ENCODE measurements at regions not wholly inside any gene's neighbourhood (a gene's known extent, or its start where the extent isn't known, plus 50 kb on each side); places are given as distances from the start of the nearest gene placed in this dataset.
"Not testable (repeated sequence)": the region's sequence is repeated elsewhere in the genome, so short reads cannot be mapped to it uniquely, and the experiment has no call there.

DNA sequence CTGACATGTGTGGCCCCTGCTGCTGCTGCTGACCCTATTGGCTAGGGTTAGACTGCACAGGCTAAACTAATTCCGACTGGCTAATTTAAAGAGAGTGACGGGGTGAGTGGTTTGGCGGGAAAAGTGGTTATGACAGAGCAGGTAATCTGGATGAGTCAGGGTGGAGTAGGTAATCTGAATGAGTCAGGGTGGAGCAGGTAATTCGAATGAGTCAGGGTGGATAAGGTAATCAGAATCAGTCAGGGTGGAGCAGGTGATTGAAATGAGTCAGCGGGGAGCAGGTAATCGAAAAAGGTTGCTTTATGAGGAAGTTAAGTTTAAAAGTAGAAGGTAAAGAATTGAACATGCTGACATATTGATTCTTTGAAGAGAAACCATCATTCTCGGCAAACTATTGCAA is 683.3 kb downstream of the REEP3 start:
- DNase-seq (ENCODE audit: low read depth in 2 of 2) = not testable (repeated sequence)

GRCh38 chr10:64206409-64206808 is 685.2 kb downstream of the REEP3 start:
- DNase-seq (ENCODE audit: low read depth in 2 of 2) = no peak

DNA sequence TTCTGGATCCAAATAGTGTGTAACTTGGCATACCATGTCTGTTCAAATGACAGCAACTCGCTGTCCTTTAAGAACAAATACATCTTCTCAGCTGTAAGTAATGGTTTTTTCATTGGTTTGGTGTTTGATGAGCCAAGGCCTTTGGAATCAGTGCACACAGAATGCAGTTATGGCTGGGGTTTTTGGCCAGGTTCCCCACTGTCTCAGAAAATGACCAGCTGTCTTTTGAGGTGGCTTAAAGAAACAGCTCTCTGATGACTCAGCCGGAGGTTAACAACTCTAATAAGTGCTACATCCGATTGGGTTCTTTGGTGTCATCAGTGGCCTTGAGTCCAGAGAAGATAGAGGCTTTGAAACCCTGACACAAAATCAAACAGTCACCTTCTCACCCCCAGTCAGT is 688.4 kb downstream of the REEP3 start:
- no peak for DNase-seq (ENCODE audit: low read depth in 2 of 2)

GRCh38 chr10:64210211-64210610 is 689.0 kb downstream of the REEP3 start:
- DNase-seq (ENCODE audit: low read depth in 2 of 2) = no peak

DNA sequence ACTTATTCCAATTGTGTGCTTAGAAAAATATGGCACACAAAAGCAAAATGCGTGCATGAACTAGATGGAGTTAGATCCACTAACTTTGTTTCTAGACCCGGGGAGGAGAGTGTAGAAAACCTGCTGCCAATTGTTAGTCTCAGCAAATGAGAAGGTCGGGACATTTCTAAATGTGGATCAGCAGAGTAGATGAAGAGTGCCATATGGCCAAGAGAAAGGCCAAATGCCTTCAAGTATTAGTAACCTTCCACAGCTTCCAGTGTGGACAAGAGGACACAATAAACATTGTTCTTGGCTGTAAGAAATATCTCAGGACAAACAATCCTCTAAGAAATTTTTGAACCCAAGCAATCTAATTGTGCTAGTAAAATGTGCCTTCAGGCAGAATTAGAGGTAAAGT is 690.3 kb downstream of the REEP3 start:
- no peak for DNase-seq (ENCODE audit: low read depth in 2 of 2)

DNA sequence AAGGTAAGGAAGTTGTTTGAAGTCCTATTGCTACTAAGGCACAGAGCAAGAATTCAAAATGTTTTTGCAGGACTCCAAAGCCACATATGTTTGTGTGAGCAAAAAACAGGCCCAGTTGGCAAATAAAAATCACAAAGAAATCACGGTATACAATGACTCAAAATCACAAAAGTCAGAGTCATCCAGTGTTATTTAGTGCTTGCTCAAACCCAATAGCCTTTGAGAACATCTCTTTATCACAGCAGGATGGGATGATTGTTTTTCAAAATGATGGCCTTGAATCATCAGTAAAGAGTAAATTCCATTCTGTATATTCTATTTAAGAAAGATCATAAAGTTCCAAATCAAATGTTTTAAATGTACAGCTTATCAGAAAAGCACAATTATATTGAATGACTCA is 693.9 kb downstream of the REEP3 start:
- no peak for DNase-seq (ENCODE audit: low read depth in 2 of 2)

DNA sequence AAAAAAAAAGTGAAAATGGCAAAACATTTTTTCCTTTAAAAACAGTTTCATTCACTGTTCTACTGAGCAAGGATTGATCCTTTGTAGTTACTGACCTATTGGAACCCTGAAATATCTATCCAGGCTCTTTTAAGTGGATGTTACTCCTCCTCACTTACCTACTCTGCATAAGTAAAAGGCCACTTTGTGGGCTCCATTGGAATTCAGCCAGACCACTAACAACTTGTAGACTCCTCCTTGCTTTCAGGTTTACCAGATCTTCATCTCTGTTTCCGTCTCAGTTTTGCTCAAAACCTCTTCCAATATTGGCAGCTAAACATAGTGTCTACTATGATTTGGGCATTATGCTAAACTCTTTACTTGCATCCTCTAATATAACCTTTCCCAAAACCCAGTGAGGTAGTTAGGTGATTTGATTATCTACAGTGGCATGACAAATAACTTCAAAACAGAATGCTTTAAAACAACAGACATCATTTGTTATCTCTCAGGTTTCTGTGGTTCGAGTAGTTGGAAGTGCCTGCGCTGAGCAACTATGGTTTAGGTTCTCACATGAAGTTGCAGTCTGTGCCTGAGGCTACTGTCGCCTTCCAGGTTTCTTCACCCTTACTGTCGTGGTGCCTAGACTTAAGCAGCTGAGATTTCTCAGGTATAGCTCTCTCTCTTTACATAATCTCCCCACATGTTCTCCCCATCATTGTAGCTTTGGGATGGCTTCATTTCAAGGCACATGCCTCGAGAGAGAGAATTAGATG is 698.2 kb downstream of the REEP3 start:
- DNase-seq (ENCODE audit: low read depth in 2 of 2) = no peak

DNA sequence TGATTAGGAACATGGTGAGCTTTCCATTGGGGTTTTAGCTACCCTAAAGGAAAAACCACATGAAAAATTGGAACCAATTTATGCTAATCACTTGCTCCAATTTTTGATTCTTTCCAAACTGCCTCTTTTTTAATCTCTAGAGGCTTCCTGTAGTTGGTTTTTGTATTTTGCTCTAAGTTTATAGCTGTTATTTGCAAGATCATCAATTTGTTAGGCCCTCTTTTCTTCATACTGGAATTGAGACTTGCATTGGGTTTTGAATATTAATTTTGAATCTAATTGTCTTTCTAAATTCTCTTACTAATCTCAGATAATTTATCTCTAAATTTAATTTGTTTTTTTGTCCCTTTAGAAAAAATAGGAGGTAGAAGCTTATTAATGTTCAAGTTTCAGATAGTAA is 713.3 kb downstream of the REEP3 start:
- no peak for DNase-seq (ENCODE audit: low read depth in 2 of 2)

DNA sequence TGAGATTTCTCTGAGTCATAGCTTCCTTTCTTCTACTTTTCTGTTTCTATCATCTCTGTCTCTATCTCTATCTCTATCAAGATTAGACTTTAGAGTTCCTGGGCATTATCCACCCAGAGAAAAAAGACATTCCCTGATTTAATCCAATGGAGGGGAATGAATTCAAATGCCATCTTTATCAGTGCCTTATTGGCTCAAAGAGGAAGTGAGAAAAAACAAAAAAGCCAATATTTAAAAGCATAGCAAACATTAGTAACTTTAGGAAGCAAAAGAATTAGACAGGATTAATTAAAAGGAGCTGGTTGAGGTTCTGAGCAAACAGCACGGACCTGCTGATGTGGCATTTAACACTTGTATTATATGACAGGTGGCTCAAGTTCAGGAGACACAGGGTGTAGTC is 736.5 kb downstream of the REEP3 start:
- no peak for DNase-seq (ENCODE audit: low read depth in 2 of 2)

- no peak for DNase-seq (ENCODE audit: low read depth in 2 of 2)
Observed at GRCh38 chr10:64261092-64261491, 739.9 kb downstream of the REEP3 start.

- no peak for DNase-seq (ENCODE audit: low read depth in 2 of 2)
Observed at GRCh38 chr10:64261676-64262075, 740.5 kb downstream of the REEP3 start.

DNA sequence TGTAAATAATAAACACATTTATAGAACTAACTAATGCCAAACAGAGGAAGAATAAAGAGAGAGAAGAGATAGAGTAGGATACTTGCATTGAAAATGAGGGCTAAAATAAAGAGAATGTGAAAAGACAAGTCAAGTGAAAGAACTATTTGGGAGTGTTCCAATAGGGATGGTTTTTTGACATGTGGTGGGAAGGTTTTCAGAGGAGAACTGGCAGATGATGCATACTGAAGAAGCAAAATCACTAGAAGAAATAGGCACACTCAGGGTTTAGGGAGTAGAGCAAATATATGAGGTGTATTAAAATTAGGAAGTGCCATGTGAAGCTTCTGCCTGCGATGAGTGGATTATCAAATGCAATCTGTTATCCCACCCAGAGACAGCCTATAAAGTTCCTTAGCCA is 744.8 kb downstream of the REEP3 start:
- DNase-seq (ENCODE audit: low read depth in 2 of 2) = no peak

- no peak for DNase-seq (ENCODE audit: low read depth in 2 of 2)
Observed at GRCh38 chr10:64271508-64271907, 750.3 kb downstream of the REEP3 start.

- no peak for DNase-seq (ENCODE audit: low read depth in 2 of 2)
Observed at GRCh38 chr10:64271983-64272382, 750.8 kb downstream of the REEP3 start.

DNA sequence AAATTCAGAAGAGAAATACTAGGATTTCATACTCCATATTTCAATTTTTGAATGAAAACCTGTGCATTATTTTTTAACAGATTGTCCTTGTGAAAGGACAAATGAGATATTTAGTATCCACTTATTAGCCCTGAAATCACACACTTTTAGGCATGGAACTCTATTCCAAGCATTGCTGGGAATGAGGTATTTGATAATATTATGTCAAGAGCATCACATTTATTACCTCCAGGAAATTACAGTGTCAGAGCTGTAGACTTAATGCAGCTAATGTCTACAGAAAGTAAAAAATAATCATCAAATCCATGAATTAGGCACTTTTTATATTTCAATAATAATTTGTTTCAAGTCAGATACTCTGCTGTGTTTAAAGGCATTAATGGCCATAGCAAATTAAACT is 753.8 kb downstream of the REEP3 start:
- no peak for DNase-seq (ENCODE audit: low read depth in 2 of 2)

DNA sequence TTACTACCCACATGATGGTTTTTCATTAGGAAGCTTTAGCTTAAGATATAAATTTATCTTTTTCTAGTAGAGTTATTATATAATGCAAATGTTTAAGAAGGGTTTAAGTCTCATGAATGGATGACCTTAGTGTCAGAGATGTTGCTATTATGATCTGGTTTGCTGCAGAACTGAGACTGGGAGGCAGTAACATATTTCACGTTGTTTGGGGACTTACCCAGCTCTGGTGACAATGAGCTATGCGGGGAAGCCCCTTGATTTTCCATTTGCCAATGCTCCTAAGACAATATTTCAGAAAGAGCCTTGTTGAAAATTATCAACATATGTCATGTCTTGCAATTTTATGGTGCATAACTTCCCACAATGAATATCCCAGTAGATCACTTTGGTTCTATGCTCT is 754.6 kb downstream of the REEP3 start:
- no peak for DNase-seq (ENCODE audit: low read depth in 2 of 2)

DNA sequence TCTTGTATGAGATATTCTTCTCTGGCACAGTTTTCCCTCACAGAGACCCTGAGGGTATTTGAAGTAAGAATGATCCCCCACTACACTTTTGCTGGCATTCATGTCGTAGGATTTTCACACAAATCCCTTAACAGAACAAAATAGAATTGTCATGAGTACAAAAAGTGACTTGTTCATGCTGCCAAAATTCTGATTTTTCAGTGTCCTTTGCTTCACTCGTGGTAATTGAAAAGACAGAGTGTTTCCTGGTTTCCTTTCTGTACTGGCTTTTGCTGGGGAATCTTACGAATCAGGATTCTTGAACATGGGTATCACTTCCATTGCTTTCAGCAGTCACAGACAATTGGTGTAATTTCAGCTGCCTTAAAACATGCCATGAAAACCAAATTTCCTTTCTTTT is 756.3 kb downstream of the REEP3 start:
- no peak for DNase-seq (ENCODE audit: low read depth in 2 of 2)

- DNase-seq (ENCODE audit: low read depth in 2 of 2) = no peak
Observed at GRCh38 chr10:64283621-64284020, 762.4 kb downstream of the REEP3 start.

- DNase-seq (ENCODE audit: low read depth in 2 of 2) = no peak
Observed at GRCh38 chr10:64286533-64286932, 765.3 kb downstream of the REEP3 start.

DNA sequence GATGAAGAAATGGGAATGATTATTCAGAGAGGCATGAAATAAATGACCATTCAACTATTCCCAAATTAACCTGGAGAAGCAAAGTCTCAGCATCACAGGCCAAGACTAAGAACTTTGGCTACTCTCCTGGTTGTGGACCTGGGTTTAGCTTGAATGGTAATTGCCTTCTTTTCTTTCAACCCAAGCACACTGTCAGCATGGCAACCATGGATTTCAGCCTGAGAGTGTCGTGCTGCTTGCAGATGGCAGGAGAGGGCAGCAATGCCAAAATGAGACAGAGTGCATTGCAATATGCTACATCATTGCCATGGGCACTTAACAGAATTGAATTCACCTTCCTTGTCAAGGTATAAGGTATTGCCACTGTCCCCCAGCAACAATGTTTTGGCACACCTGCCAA is 767.2 kb downstream of the REEP3 start:
- no peak for DNase-seq (ENCODE audit: low read depth in 2 of 2)

- no peak for DNase-seq (ENCODE audit: low read depth in 2 of 2)
Observed at GRCh38 chr10:64303566-64303965, 782.4 kb downstream of the REEP3 start.

- no peak for DNase-seq (ENCODE audit: low read depth in 2 of 2)
Observed at GRCh38 chr10:64306729-64307327, 785.6 kb downstream of the REEP3 start.

- no peak for DNase-seq (ENCODE audit: low read depth in 2 of 2)
Observed at GRCh38 chr10:64312876-64313275, 791.7 kb downstream of the REEP3 start.

GRCh38 chr10:64313967-64314366 is 792.8 kb downstream of the REEP3 start:
- no peak for DNase-seq (ENCODE audit: low read depth in 2 of 2)
